ENCODE measurements at regions not wholly inside any gene's neighbourhood (a gene's known extent, or its start where the extent isn't known, plus 50 kb on each side); places are given as distances from the start of the nearest gene placed in this dataset.

DNA sequence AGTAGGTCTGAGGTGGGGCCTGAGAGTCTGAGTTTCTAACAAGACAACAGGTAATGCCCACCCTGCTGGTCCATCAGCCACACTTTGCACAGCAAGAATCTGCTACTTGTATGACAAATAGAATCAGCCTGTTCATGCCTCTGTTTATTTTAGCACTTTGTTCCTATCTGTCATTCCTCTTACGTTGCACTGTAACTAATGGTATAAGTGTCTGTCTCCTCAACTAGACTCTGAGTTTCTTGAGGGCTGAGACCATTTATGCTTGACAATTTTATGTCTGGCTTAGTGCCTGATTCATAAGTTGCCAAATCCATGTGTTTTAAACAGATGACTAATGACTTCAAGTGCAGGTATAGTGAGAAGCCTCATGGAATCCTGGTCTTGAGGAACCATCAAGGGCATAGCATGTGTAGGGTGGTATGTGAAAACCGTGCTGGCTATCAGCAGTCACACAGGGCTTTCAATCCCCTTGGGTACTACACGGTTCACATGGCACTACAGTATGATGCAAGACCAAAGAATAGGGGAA lies 209.7 kb downstream of the C11orf91 start:
- TF ChIP-seq, protein P1, sequence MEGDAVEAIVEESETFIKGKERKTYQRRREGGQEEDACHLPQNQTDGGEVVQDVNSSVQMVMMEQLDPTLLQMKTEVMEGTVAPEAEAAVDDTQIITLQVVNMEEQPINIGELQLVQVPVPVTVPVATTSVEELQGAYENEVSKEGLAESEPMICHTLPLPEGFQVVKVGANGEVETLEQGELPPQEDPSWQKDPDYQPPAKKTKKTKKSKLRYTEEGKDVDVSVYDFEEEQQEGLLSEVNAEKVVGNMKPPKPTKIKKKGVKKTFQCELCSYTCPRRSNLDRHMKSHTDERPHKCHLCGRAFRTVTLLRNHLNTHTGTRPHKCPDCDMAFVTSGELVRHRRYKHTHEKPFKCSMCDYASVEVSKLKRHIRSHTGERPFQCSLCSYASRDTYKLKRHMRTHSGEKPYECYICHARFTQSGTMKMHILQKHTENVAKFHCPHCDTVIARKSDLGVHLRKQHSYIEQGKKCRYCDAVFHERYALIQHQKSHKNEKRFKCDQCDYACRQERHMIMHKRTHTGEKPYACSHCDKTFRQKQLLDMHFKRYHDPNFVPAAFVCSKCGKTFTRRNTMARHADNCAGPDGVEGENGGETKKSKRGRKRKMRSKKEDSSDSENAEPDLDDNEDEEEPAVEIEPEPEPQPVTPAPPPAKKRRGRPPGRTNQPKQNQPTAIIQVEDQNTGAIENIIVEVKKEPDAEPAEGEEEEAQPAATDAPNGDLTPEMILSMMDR (IDR thresholded peaks at IDR 0.05; ENCODE audit: low read depth, low read length), result no peak
- no peak for DNase-seq (ENCODE audit: extremely low read depth, low read depth)

- TF ChIP-seq, protein P1 (IDR thresholded peaks at IDR 0.05; ENCODE audit: low read depth, low read length), result no peak
- DNase-seq (ENCODE audit: extremely low read depth, low read depth), result no peak
Observed at GRCh38 chr11:33488971-33489370, 211.7 kb downstream of the C11orf91 start.

- no peak for DNase-seq (ENCODE audit: extremely low read depth, low read depth)
- TF ChIP-seq, protein P1 (IDR thresholded peaks at IDR 0.05; ENCODE audit: low read depth, low read length), result no peak
Observed at GRCh38 chr11:33480626-33481025, 220.0 kb downstream of the C11orf91 start.

GRCh38 chr11:33479231-33479630 lies 221.4 kb downstream of the C11orf91 start:
- DNase-seq (ENCODE audit: extremely low read depth, low read depth), result no peak
- TF ChIP-seq, protein P1 (IDR thresholded peaks at IDR 0.05; ENCODE audit: low read depth, low read length), result no peak

GRCh38 chr11:33478111-33478573 lies 221.0 kb downstream of the HIPK3 start:
- TF ChIP-seq, protein P1 (IDR thresholded peaks at IDR 0.05; ENCODE audit: low read depth, low read length), result no peak
- DNase-seq (ENCODE audit: extremely low read depth, low read depth), result no peak

- no peak for DNase-seq (ENCODE audit: extremely low read depth, low read depth)
- TF ChIP-seq, protein P1 (IDR thresholded peaks at IDR 0.05; ENCODE audit: low read depth, low read length), result no peak
Observed at GRCh38 chr11:33476945-33477606, 219.9 kb downstream of the HIPK3 start.

DNA sequence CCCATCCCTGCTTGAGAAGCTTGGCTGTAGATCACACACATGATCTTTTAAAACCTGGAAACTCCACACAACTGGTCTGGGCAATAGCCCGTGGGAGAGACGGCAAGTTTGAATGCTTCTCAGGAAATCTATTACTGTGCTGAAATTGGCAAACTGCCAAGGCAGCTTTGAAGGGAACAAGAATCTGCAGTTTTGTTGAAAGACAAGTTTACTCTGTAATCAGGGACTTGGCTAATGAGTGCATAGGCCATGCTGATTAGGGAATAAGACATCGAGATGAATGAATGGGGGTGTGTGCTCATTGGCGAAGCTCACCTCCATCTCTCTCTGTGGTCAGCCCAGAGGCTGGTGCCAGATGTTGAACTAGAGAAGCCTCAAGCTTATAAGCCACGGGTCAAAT lies 218.8 kb downstream of the HIPK3 start:
- DNase-seq (ENCODE audit: extremely low read depth, low read depth), result peak; percentile 52
- TF ChIP-seq, protein P1 (IDR thresholded peaks at IDR 0.05; ENCODE audit: low read depth, low read length), result no peak

Data from AG09319 (cell line).